H54 (cell line): ENCODE measurements at regions not wholly inside any gene's neighbourhood (a gene's known extent, or its start where the extent isn't known, plus 50 kb on each side); places are given as distances from the start of the nearest gene placed in this dataset.

ENCODE experiments used
- DNase-seq: peaks from one replicate; pipeline ENCODE4 v3.0.0; 2011; ENCODE audit warnings: low spot score, mixed read lengths; ENCODE audit not compliant: insufficient read length
- FAIRE-seq: peaks from 3 replicates; lab custom pipeline; 2011; peaks lifted over from hg19 to GRCh38; lab: Jason Lieb, UNC
- POLR2A ChIP-seq: IDR thresholded peaks from 2 replicates; pipeline ENCODE4 v1.6.1; 2011; ENCODE audit warnings: low read depth, mild to moderate bottlenecking, low read length

DNA sequence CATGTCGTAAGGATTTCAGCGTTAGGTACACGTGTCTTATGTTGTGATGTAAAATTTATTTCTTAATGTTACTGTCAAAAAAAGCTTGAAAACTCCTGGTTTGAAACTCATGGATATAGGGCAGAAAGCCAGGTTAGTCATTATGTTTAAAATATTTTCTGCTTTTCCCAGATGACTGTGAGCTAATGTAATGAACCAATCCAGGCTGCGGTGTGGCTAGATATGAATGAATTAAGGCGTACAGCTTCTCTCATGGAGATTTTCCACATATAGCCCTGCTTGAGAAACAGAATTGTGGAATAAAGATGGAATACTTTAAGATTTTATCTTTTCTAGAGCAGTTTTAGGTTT lies 80.3 kb upstream of the STMND1 start:
- TF ChIP-seq POLR2A: no peak
- FAIRE-seq (no peak), DNase-seq (no peak)

DNA sequence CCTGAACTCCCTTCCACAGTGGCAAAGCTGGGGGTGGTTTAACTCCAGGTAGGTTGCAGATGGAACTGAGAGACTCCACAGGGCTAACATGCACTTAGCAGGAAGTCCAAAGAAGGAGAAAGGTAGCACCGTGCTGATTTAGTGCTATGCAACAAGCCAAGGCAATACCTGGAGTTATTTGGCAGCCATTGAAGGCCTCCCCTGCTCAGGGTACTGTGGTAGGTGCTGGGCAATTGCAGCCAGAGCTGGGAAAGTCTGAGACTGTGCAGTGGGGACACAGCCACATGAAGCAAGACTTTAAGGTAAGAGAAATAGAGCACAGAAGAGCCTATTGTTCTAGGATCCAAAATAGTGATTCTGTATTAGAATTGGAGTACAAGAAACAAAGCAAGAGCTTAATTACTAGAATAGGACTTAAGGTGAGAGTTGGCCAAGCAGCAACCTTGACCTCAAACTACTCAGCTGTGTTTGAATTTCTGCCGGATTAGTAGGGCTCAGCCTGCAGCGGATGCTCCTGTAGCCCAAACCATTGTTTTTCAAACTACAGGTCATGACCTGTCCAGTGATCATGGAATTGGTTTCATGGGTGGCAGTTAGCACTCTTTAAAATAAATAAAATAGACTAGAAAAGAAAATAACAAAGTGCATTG lies 80.8 kb upstream of the STMND1 start:
- no peak for DNase-seq
- TF ChIP-seq POLR2A: no peak
- no peak for FAIRE-seq

DNA sequence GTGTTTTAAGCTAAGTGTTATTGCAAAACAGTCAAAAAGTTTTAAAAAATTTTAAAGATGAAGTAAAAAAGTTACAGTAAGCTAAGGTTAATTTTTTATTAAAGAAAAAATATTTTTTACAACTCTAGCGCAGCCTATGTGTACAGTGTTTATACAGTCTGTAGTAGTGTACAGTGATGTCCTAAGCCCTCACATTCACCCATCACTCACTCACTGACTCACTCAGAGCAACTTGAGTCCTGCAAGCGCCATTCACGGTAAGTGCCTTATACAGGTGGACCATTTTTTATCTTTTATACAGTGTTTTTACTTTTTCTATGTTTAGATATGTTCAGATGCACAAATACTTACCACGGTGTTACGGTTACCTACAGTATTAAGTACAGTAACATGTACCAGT lies 83.4 kb upstream of the STMND1 start:
- TF ChIP-seq POLR2A: no peak
- FAIRE-seq: no peak

DNA sequence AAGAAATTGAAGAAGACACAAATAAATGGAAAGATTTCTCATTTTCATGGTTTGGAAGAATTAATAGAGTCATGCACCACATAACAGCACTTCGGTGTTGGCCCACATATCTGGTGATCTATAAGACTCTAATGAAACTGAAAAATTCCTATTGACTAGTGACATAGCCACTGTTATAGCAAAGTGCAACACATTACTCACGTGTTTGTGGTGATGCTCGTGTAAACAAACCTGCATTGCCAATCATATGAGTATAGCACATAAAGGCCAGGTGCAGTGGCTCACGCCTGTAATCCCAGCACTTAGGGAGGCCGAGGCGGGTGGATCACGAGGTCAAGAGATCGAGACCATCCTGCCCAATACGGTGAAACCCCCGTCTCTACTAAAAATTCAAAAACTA lies 84.4 kb upstream of the STMND1 start:
- DNase-seq (no peak), FAIRE-seq (no peak)
- TF ChIP-seq POLR2A: no peak

More for the DNA sequence above, 83.4 kb upstream of the STMND1 start:
- DNase-seq: no peak

DNA sequence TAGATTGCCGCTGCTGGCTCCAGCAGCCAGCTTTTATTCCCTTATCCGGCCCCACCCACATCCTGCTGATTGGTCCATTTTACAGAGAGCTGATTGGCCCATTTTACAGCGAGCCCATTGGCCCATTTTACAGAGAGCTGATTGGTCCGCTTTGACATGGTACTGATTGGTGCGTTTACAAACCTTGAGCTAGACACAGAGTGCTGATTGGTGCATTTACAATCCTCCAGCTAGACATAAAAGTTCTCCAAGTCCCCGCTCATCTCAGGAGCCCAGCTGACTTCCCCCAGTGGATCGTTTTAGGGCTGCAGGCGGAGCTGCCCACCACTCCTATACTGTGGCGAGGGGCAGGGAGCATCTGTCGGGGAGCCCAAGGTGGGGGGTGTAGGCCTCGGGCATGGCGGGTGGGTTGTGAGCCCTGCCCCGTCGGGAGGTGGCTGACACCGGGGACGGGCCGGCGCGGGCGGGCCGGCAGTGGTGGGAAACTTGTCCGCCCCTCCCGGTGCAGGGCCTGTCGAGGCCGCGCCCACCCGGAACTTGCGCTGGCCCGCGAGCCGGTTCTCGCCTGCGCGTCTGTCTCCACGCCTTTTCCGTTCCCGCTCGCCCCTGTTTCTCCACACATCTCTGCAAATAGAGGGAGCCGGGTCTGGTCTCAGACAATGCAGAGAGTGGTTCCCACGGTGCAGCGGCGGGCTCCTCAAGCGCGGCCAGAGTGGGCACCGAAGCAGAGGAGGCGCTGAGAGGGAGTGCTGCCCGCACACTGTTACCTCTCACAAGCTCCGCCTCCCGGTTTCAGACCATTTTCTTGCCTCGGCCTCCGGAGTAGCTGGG lies 86.1 kb upstream of the STMND1 start:
- FAIRE-seq (no peak), DNase-seq (no peak)
- no peak for TF ChIP-seq POLR2A

DNA sequence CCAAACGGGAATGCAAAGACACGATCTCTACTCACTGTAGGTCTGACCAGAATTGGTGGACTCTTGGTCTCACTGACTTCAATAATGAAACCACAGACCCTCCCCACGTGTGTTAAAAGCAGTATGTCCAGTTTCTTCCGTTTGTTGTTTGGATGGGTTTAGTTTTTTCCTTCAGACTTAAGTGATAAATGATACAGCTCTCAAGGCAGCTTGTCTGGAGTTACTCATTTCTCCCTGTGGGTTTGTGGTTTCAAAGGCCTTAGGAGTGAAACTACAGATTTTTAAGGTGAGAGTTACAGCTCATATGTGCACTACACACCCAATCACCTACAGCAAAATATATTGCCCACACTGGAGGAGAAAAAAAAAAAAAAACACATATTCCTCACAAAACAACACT lies 86.7 kb upstream of the STMND1 start:
- DNase-seq (peak; percentile 33), FAIRE-seq (no peak)
- TF ChIP-seq POLR2A: no peak

DNA sequence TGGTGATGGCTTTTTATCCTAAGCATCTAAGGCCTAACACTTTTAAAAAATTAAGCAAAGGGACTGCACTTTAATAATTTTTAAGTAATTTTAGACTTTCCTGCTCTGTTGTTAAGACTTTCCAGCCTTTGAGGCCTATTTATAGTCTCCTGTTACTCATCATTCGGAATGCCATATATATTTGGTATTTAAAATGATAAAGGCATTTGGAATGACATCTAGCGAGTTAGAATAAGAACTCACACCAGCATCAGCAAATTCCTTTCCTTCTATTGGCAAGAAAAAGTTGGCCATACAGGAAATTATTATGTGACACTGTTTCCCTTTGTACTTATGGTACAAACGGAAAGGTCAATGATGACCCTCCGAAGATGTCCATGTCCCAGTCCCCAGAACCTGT lies 88.1 kb upstream of the STMND1 start:
- peak; percentile 33 for DNase-seq
- no peak for FAIRE-seq
- TF ChIP-seq POLR2A: no peak

DNA sequence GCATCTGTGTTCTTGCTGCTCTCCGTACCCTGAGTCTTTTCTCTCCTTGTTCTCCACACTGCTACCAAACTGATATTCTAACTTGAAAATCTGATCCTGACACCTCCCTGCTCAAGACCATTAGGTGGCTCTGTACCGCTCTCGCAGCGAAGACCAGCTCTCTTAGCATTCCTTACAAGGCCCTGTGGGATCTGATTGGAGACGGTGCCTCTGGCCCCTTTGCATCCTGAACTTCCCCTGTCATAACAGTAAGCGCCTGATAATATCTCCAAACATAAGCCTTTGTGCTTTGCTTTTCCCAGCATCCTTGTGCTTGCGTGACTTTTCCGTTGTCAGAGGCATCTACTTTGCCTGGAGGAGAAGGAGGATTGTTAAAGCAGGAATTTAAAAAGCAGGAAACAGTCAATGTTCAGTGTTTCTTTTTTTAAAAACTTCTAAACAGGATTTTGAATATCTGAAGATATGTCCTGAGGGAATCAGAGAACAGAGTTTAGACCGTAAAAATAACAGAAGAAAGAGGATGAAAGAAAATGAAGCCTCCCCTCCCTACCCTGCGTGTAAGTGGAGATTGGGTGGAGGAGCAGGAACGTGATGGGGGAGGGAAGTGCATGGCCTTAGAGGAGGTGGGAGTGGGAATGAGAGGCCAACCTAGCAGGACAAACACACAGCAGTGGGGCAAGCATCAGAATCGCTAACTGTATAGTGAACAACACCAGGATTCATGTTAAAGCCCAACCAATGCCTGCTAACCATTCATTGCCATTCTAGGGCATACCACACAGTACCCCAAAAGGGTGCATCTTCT lies 89.2 kb upstream of the STMND1 start:
- no peak for TF ChIP-seq POLR2A
- FAIRE-seq (no peak), DNase-seq (no peak)

DNA sequence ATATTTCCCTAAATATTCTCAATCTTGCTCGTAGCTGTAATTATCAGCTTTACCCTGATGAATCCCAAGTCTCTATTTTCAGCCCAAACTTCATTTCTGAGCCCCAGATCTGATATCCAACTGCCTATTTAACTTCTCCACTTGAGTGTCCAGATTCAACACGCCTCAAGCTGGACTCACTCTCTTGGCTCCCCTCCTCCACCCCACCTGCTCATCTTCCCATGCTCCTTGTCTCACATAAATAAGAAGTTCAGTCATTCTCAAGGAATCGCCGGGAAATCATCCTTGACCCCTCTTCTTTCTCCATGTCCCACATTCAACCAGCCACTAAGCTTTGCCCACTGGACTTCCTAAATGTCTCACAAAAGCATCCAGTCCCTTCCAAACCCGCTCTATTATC lies 89.9 kb upstream of the STMND1 start:
- no peak for FAIRE-seq
- no peak for TF ChIP-seq POLR2A

DNA sequence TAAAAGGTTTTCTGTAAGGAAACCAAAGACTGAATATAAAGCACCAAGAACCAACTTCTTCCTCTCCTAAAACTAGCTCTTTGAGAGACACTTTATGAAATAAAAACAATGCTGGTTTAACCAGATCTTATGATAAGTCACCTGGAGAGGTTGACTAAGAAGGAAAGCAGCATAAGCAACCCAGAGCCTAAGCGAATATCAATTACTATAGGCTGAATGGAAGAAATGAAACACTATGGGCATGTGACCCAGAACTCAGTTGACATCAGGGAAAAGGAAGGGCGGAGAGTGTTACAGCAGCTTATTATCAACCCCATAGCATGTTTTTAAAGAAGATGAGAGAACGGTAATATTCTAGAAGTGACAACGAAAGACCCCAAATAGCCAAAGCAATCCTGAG lies 94.1 kb upstream of the STMND1 start:
- no peak for FAIRE-seq
- TF ChIP-seq POLR2A: no peak

More for the DNA sequence above, 89.9 kb upstream of the STMND1 start:
- DNase-seq: no peak

DNA sequence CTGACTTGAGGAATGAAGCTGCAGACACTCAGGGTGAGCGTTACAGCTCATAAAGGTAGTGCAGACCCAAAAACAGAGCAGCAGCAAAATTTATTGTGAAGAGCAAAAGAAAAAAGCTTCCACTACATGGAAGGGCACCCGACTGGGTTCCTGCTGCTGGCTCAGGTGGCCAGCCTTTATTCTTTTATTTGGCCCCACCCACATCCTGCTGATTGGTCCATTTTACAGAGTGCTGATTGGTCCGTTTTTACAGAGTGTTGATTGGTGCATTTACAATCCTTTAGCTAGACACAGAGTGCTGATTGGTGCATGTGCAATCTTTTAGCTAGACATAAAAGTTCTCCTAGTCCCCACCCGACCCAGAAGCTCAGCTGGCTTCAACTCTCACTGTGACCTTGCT lies 95.3 kb upstream of the STMND1 start:
- FAIRE-seq (no peak), DNase-seq (no peak)
- TF ChIP-seq POLR2A: no peak

More for the DNA sequence above, 94.1 kb upstream of the STMND1 start:
- DNase-seq: no peak

DNA sequence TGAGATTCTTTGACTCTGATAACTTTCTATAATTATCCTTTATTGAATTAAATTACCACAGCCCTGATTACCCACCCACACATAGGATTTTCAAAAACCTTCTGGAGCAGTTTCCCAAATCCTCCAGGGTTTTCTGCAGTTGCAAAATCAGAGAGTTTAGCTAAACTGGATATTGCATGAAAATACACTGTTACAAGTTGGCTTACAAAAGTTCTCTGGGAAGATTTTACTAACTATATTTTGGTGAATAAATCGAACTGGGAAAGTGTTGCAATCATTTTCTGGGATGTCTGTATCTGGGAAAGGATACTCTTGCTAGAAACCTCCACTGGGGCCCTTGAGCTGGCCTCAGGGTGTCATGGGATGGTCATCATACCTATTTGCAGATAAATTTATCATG lies 97.6 kb upstream of the STMND1 start:
- FAIRE-seq (no peak), DNase-seq (no peak)
- TF ChIP-seq POLR2A: no peak

DNA sequence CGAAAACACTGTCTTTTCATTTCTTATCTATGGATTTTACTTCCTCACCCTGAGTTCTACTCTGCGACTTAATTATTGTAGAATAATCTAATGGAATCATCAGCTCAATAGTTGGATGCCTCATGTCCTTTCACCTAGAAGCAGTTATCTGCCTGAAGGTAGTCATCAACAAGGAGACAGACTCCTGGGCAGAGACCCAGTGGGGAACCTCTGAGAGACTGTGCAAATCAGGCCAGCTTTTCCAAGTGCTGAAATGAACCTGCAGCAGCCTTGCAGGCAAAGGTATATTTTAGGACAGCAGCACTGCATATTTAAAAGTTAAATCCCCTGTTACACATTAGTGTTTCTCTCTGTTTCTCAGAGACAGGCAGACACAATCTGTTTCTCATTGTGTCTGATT lies 99.7 kb upstream of the STMND1 start:
- no peak for DNase-seq
- FAIRE-seq: no peak
- no peak for TF ChIP-seq POLR2A

DNA sequence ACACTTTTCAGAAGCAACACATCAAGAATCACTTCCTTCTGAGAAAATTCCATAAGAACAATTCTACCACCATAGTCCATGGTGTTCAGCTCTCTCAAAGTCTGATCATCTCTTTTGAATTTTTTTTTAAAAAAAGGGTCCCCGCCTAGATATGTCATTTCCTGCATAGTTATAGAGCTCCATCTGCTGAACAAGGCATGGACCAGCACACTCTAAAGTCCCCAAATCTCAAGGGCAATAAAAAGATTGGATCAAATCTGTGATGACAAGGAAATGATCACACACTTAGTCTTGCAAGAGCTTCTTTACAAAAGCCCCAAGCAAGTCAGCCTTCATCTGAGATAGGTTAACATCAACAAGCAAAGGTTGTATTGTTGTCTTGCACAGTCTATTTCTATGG lies 100.7 kb upstream of the STMND1 start:
- DNase-seq: no peak
- TF ChIP-seq POLR2A: no peak
- FAIRE-seq: no peak
